CD4-positive, alpha-beta T cell treated with Interleukin-4 for 4 hours (primary cell): ENCODE measurements at regions not wholly inside any gene's neighbourhood (a gene's known extent, or its start where the extent isn't known, plus 50 kb on each side); places are given as distances from the start of the nearest gene placed in this dataset.

Experiments
- DNase-seq: peaks from one replicate; pipeline ENCODE4 v3.0.0-alpha.2; 2020

- DNase-seq = no peak
Measured at GRCh38 chr5:39494534-39494933, 69.8 kb upstream of the DAB2 start.

- DNase-seq = no peak
Measured at GRCh38 chr5:39494107-39494510, 69.3 kb upstream of the DAB2 start.

GRCh38 chr5:39491210-39491609 lies 66.4 kb upstream of the DAB2 start:
- no peak for DNase-seq

- no peak for DNase-seq
Measured at GRCh38 chr5:39489263-39489662, 64.5 kb upstream of the DAB2 start.

- no peak for DNase-seq
Measured at GRCh38 chr5:39486790-39487189, 62.0 kb upstream of the DAB2 start.

- DNase-seq = no peak
Measured at GRCh38 chr5:39486361-39486760, 61.6 kb upstream of the DAB2 start.

GRCh38 chr5:39485079-39485478 lies 60.3 kb upstream of the DAB2 start:
- DNase-seq = no peak

GRCh38 chr5:39484673-39485072 lies 59.9 kb upstream of the DAB2 start:
- no peak for DNase-seq

GRCh38 chr5:39482098-39482497 lies 57.3 kb upstream of the DAB2 start:
- DNase-seq = no peak

GRCh38 chr5:39479537-39479936 lies 54.8 kb upstream of the DAB2 start:
- no peak for DNase-seq

- DNase-seq = no peak
Measured at GRCh38 chr5:39478863-39479262, 54.1 kb upstream of the DAB2 start.

GRCh38 chr5:39476843-39477220 lies 52.1 kb upstream of the DAB2 start:
- no peak for DNase-seq

GRCh38 chr5:39475881-39476842 lies 51.4 kb upstream of the DAB2 start:
- DNase-seq = no peak

- no peak for DNase-seq
Measured at GRCh38 chr5:39475159-39475571, 50.4 kb upstream of the DAB2 start.
